ENCODE measurements at regions not wholly inside any gene's neighbourhood (a gene's known extent, or its start where the extent isn't known, plus 50 kb on each side); places are given as distances from the start of the nearest gene placed in this dataset.
"Not testable (repeated sequence)": the region's sequence is repeated elsewhere in the genome, so short reads cannot be mapped to it uniquely, and the experiment has no call there.

- DNase-seq (ENCODE audit: insufficient read length, low spot score) (no peak), FAIRE-seq (no peak)
- no peak for TF ChIP-seq CTCF (IDR thresholded peaks at IDR 0.05; ENCODE audit: insufficient read depth, missing control alignments)
These were observed 134.8 kb downstream of the DYRK2 start for GRCh38 chr12:67783393-67783792.

GRCh38 chr12:67784831-67785230 lies 136.3 kb downstream of the DYRK2 start:
- TF ChIP-seq CTCF (IDR thresholded peaks at IDR 0.05; ENCODE audit: insufficient read depth, missing control alignments): no peak
- DNase-seq (ENCODE audit: insufficient read length, low spot score) (no peak), FAIRE-seq (no peak)

GRCh38 chr12:67786086-67786485 lies 137.5 kb downstream of the DYRK2 start:
- FAIRE-seq: no peak
- DNase-seq (ENCODE audit: insufficient read length, low spot score): no peak
- no peak for TF ChIP-seq CTCF (IDR thresholded peaks at IDR 0.05; ENCODE audit: insufficient read depth, missing control alignments)

GRCh38 chr12:67788118-67788517 lies 139.6 kb downstream of the DYRK2 start:
- no peak for TF ChIP-seq CTCF (IDR thresholded peaks at IDR 0.05; ENCODE audit: insufficient read depth, missing control alignments)
- FAIRE-seq (no peak), DNase-seq (ENCODE audit: insufficient read length, low spot score) (no peak)

- no peak for FAIRE-seq
- no peak for DNase-seq (ENCODE audit: insufficient read length, low spot score)
- TF ChIP-seq CTCF (IDR thresholded peaks at IDR 0.05; ENCODE audit: insufficient read depth, missing control alignments): no peak
These were observed 140.7 kb downstream of the DYRK2 start for GRCh38 chr12:67789266-67789665.

- DNase-seq (ENCODE audit: insufficient read length, low spot score) (no peak), FAIRE-seq (no peak)
- TF ChIP-seq CTCF (IDR thresholded peaks at IDR 0.05; ENCODE audit: insufficient read depth, missing control alignments): no peak
These were observed 142.1 kb downstream of the DYRK2 start for GRCh38 chr12:67790660-67791059.

- not testable (repeated sequence) for FAIRE-seq; DNase-seq (ENCODE audit: insufficient read length, low spot score)
These were observed 142.8 kb downstream of the DYRK2 start for GRCh38 chr12:67791362-67791761.

GRCh38 chr12:67792185-67792584 lies 143.6 kb downstream of the DYRK2 start:
- no peak for DNase-seq (ENCODE audit: insufficient read length, low spot score)
- no peak for TF ChIP-seq CTCF (IDR thresholded peaks at IDR 0.05; ENCODE audit: insufficient read depth, missing control alignments)
- no peak for FAIRE-seq

Measured in D721Med (cell line).